Liver (tissue), 3 donors: ENCODE measurements at regions not wholly inside any gene's neighbourhood (a gene's known extent, or its start where the extent isn't known, plus 50 kb on each side); places are given as distances from the start of the nearest gene placed in this dataset.

Experiments used
- FOXA1 ChIP-seq: IDR thresholded peaks from 2 replicates; pipeline ENCODE4 v1.6.1; 2016; ENCODE audit warnings: antibody characterized with exemption
- GABPA ChIP-seq, 2 donors: IDR thresholded peaks in 1 of 2; conservative IDR thresholded peaks in 1 of 2; 2 replicates each; pipeline ENCODE4 v1.6.1; 2016; ENCODE audit warnings: antibody characterized with exemption in 2 of 2, mild to moderate bottlenecking in 1 of 2, moderate library complexity in 1 of 2
- RXRA ChIP-seq, 2 donors: IDR thresholded peaks; 2 replicates each; pipeline ENCODE4 v1.6.1; 2017 to 2018; ENCODE audit warnings: antibody characterized with exemption in 2 of 2, mild to moderate bottlenecking in 1 of 2
- TAF1 ChIP-seq: conservative IDR thresholded peaks from 2 replicates; pipeline ENCODE4 v1.6.1; 2016; ENCODE audit warnings: antibody characterized with exemption, mild to moderate bottlenecking
- YY1 ChIP-seq: IDR thresholded peaks from 2 replicates; pipeline ENCODE4 v1.6.1; 2016; ENCODE audit warnings: antibody characterized with exemption, mild to moderate bottlenecking
- TF ChIP-seq, protein P1 (sequence below): fragments of 150-350 bp; IDR thresholded peaks from 2 replicates; pipeline ENCODE4 v1.5.1; 2017; ENCODE audit warnings: improper control_type of control experiment, low read depth, low read length; ENCODE audit not compliant: missing input control
- TF ChIP-seq, protein P2 (sequence below): IDR thresholded peaks from 2 replicates; pipeline ENCODE4 v1.6.1; 2016; ENCODE audit warnings: antibody characterized with exemption, mild to moderate bottlenecking
- TF ChIP-seq, protein P3 (sequence below): IDR thresholded peaks from 2 replicates; pipeline ENCODE4 v1.6.1; 2016; ENCODE audit warnings: antibody characterized with exemption
- donor health status: healthy.
- donor health status: healthy.

DNA sequence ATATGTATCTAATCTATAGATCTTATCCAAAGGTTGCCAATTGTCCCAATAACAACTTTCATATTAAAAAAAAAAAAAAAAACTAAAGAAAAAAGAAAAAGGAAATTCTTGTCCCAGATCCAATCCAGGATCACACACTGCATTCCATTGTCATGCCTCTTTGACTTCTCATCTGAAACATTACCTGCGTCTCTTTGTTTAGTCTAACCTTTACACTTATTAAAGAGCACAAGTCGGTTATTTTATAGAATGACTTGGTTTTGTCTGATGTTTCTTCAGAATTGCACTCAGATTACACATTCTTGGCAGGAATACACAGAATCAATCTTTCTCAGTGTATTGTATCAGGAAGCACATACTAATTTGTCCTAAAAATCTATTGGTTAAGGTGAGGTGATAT is 392.5 kb upstream of the KLHL29 start:
- TF ChIP-seq GABPA (IDR thresholded peaks at IDR 0.05 in 1 of 2, conservative IDR thresholded peaks at IDR 0.05 in 1 of 2): no peak
- TF ChIP-seq, protein P1, sequence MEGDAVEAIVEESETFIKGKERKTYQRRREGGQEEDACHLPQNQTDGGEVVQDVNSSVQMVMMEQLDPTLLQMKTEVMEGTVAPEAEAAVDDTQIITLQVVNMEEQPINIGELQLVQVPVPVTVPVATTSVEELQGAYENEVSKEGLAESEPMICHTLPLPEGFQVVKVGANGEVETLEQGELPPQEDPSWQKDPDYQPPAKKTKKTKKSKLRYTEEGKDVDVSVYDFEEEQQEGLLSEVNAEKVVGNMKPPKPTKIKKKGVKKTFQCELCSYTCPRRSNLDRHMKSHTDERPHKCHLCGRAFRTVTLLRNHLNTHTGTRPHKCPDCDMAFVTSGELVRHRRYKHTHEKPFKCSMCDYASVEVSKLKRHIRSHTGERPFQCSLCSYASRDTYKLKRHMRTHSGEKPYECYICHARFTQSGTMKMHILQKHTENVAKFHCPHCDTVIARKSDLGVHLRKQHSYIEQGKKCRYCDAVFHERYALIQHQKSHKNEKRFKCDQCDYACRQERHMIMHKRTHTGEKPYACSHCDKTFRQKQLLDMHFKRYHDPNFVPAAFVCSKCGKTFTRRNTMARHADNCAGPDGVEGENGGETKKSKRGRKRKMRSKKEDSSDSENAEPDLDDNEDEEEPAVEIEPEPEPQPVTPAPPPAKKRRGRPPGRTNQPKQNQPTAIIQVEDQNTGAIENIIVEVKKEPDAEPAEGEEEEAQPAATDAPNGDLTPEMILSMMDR: no peak
- TF ChIP-seq, protein P2, sequence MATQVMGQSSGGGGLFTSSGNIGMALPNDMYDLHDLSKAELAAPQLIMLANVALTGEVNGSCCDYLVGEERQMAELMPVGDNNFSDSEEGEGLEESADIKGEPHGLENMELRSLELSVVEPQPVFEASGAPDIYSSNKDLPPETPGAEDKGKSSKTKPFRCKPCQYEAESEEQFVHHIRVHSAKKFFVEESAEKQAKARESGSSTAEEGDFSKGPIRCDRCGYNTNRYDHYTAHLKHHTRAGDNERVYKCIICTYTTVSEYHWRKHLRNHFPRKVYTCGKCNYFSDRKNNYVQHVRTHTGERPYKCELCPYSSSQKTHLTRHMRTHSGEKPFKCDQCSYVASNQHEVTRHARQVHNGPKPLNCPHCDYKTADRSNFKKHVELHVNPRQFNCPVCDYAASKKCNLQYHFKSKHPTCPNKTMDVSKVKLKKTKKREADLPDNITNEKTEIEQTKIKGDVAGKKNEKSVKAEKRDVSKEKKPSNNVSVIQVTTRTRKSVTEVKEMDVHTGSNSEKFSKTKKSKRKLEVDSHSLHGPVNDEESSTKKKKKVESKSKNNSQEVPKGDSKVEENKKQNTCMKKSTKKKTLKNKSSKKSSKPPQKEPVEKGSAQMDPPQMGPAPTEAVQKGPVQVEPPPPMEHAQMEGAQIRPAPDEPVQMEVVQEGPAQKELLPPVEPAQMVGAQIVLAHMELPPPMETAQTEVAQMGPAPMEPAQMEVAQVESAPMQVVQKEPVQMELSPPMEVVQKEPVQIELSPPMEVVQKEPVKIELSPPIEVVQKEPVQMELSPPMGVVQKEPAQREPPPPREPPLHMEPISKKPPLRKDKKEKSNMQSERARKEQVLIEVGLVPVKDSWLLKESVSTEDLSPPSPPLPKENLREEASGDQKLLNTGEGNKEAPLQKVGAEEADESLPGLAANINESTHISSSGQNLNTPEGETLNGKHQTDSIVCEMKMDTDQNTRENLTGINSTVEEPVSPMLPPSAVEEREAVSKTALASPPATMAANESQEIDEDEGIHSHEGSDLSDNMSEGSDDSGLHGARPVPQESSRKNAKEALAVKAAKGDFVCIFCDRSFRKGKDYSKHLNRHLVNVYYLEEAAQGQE: no peak
- no peak for TF ChIP-seq YY1
- TF ChIP-seq, protein P3, sequence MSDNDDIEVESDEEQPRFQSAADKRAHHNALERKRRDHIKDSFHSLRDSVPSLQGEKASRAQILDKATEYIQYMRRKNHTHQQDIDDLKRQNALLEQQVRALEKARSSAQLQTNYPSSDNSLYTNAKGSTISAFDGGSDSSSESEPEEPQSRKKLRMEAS: no peak
- no peak for TF ChIP-seq FOXA1
- no peak for TF ChIP-seq RXRA (IDR thresholded peaks at IDR 0.05)
- TF ChIP-seq TAF1: no peak
